Breast epithelium (tissue), 3 donors: ENCODE measurements at regions not wholly inside any gene's neighbourhood (a gene's known extent, or its start where the extent isn't known, plus 50 kb on each side); places are given as distances from the start of the nearest gene placed in this dataset.

Experiments used
- CTCF ChIP-seq, 3 donors: fragments of 450-650 bp; IDR thresholded peaks; one replicate each; pipeline ENCODE4 v1.5.1; 2016 to 2017; ENCODE audit warnings: antibody characterized with exemption in 3 of 3, mild to moderate bottlenecking in 3 of 3, moderate library complexity in 3 of 3
- POLR2A ChIP-seq: fragments of 450-650 bp; IDR thresholded peaks from one replicate; pipeline ENCODE4 v1.6.1; 2016; ENCODE audit warnings: antibody characterized with exemption, mild to moderate bottlenecking, moderate library complexity
- POLR2AphosphoS5 ChIP-seq, 3 donors: sonication (generic); formaldehyde crosslinking; IDR thresholded peaks; one replicate each; pipeline ENCODE4 v1.6.1; 2017; ENCODE audit warnings: antibody characterized with exemption in 3 of 3

- TF ChIP-seq CTCF (IDR thresholded peaks at IDR 0.05), result no peak
- no peak for TF ChIP-seq POLR2A
- no peak for TF ChIP-seq POLR2AphosphoS5 (IDR thresholded peaks at IDR 0.05)
Observed at GRCh38 chr10:4688168-4688567, 137.8 kb upstream of the AKR1E2 start.
